ENCODE measurements at regions not wholly inside any gene's neighbourhood (a gene's known extent, or its start where the extent isn't known, plus 50 kb on each side); places are given as distances from the start of the nearest gene placed in this dataset.

DNA sequence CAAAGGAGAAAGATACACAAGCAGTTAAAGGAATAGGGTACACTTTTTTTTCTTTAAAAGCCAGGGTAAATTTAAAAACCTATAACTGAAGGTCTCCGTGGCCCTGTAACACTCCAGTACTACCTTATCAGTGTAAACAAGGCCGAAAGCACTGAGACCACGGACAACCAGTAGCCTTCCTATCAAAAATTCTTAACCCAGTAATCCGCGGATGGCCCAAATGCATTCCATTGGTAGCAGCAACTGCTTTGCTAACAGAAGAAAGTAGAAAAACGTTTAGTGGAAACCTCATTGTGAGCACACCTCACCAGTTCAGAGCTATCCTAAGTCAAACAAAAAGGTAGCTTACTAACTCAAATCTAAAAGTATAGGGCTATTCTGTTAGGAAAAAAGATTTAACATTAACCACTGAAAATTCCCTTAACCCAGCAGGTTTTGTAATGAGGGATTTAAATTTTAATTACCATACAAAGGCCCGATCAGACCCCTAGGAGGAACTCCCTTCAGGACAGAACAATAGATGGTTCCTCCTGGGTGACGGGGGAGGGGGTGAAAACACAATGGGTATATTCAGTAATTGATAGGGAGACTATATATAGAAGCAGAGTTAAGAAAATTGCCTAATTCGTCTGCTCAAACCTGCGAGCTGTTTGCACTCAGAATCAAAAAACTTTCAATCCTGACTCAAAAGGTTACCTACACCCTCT is 50.8 kb upstream of the CWC22 start:
- TF ChIP-seq, protein P1, sequence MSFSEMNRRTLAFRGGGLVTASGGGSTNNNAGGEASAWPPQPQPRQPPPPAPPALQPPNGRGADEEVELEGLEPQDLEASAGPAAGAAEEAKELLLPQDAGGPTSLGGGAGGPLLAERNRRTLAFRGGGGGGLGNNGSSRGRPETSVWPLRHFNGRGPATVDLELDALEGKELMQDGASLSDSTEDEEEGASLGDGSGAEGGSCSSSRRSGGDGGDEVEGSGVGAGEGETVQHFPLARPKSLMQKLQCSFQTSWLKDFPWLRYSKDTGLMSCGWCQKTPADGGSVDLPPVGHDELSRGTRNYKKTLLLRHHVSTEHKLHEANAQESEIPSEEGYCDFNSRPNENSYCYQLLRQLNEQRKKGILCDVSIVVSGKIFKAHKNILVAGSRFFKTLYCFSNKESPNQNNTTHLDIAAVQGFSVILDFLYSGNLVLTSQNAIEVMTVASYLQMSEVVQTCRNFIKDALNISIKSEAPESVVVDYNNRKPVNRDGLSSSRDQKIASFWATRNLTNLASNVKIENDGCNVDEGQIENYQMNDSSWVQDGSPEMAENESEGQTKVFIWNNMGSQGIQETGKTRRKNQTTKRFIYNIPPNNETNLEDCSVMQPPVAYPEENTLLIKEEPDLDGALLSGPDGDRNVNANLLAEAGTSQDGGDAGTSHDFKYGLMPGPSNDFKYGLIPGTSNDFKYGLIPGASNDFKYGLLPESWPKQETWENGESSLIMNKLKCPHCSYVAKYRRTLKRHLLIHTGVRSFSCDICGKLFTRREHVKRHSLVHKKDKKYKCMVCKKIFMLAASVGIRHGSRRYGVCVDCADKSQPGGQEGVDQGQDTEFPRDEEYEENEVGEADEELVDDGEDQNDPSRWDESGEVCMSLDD (tag by site-specific recombination; IDR thresholded peaks at IDR 0.05): no peak
- TF ChIP-seq ZNF624 (tag by site-specific recombination; IDR thresholded peaks at IDR 0.05): no peak
- no peak for TF ChIP-seq ATF2 (tag by site-specific recombination; IDR thresholded peaks at IDR 0.05; ENCODE audit: low read depth)
- no peak for TF ChIP-seq ZNF214 (tag by site-specific recombination; IDR thresholded peaks at IDR 0.05; ENCODE audit: borderline replicate concordance)
- no peak for TF ChIP-seq ZNF843 (tag by site-specific recombination; IDR thresholded peaks at IDR 0.05)
- no peak for TF ChIP-seq ZNF600 (tag by site-specific recombination; IDR thresholded peaks at IDR 0.05)
- TF ChIP-seq HOXD13 (CRISPR knock-in tag; IDR thresholded peaks at IDR 0.05; ENCODE audit: borderline replicate concordance): no peak
- TF ChIP-seq ZNF280D (tag by site-specific recombination; IDR thresholded peaks at IDR 0.05): no peak
- TF ChIP-seq ZBTB7A (tag by site-specific recombination; IDR thresholded peaks at IDR 0.05; ENCODE audit: low read depth): no peak
- ChIA-PET CTCF (interaction anchor here (1.6 kb wide), 1 partner anchor 20 kb away, joined by 3 read pairs; no protein-coding TSS in a partner anchor), POLR2A (no interaction called here)
- H3K9me3 ChIP-seq (ENCODE audit: control insufficient read depth, insufficient read depth, low read depth, low read length): no peaks in the 10 kb centered on the region
- H3K27ac ChIP-seq (ENCODE audit: extremely low read depth, low read depth, low read length): no peak overlapping the region
- H3K4me3 ChIP-seq (ENCODE audit: low read depth, low read length): no peak overlapping the region
- H3K4me1 ChIP-seq (ENCODE audit: control insufficient read depth, insufficient read depth, low read length): no peaks in the 10 kb centered on the region
- H3K36me3 ChIP-seq (ENCODE audit: control insufficient read depth in 2 of 2, insufficient read depth in 1 of 2, low read length in 2 of 2): no peaks in the 10 kb centered on the region
